Cardiac muscle cell (in vitro differentiated cells and primary cell): ENCODE measurements at regions not wholly inside any gene's neighbourhood (a gene's known extent, or its start where the extent isn't known, plus 50 kb on each side); places are given as distances from the start of the nearest gene placed in this dataset.

Source experiments
- DNase-seq, 2 donors: peaks; one replicate each; pipeline versions ENCODE4 v3.0.0 to v3.0.0-alpha.2; 2010 to 2017; ENCODE audit warnings: low read depth in 1 of 2, low spot score in 1 of 2
- H3K27ac ChIP-seq: fragments of 200-600 bp; sonication (generic); 2 replicates; pipeline ENCODE4 v1.5.1; 2016
- H3K27me3 ChIP-seq: fragments of 200-600 bp; sonication (generic); 2 replicates; pipeline ENCODE4 v1.6.0; 2016; ENCODE audit warnings: control low read depth
- H3K36me3 ChIP-seq: fragments of 200-600 bp; sonication (generic); 2 replicates; pipeline ENCODE4 v1.5.1; 2016; ENCODE audit warnings: control low read depth
- H3K4me1 ChIP-seq: fragments of 200-600 bp; sonication (generic); 2 replicates; pipeline ENCODE4 v1.8.1; 2017; ENCODE audit warnings: low read depth, mild to moderate bottlenecking, mixed run types
- H3K4me3 ChIP-seq: fragments of 200-600 bp; sonication (generic); 2 replicates; pipeline ENCODE4 v1.5.1; 2016; ENCODE audit warnings: mild to moderate bottlenecking
- H3K9me3 ChIP-seq: fragments of 200-600 bp; sonication (generic); 2 replicates; pipeline ENCODE4 v1.5.1; 2017; ENCODE audit warnings: low read depth, mild to moderate bottlenecking, control low read depth
- TF ChIP-seq, protein P1 (sequence below): IDR thresholded peaks from 2 replicates; pipeline ENCODE4 v1.5.1; 2012; ENCODE audit warnings: low read depth, mild to moderate bottlenecking, low read length

DNA sequence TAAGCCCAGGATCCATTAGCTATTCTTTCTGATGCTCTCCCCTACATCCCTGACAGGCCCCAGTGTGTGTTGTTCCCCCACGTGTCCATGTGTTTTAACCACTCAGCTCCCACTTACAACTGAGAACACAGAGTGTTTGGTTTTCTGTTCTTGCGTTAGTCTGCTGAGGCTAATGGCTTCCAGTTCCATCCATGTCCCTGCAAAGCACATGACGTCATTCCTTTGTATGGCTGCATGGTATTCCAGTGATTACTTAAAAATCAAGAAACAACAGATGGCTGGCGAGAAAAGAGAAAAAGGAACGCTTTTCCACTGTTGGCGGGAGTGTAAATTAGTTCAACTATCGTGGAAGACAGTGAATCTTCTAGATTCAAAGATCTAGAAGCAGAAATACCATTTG lies 556.0 kb downstream of the PTPRC start:
- H3K9me3 ChIP-seq: no peaks in the 10 kb centered on the region
- H3K4me3 ChIP-seq: no peak overlapping the region
- no peak for DNase-seq
- no peak overlapping the region for H3K27ac ChIP-seq
- H3K27me3 ChIP-seq: no peaks in the 10 kb centered on the region
- TF ChIP-seq, protein P1, sequence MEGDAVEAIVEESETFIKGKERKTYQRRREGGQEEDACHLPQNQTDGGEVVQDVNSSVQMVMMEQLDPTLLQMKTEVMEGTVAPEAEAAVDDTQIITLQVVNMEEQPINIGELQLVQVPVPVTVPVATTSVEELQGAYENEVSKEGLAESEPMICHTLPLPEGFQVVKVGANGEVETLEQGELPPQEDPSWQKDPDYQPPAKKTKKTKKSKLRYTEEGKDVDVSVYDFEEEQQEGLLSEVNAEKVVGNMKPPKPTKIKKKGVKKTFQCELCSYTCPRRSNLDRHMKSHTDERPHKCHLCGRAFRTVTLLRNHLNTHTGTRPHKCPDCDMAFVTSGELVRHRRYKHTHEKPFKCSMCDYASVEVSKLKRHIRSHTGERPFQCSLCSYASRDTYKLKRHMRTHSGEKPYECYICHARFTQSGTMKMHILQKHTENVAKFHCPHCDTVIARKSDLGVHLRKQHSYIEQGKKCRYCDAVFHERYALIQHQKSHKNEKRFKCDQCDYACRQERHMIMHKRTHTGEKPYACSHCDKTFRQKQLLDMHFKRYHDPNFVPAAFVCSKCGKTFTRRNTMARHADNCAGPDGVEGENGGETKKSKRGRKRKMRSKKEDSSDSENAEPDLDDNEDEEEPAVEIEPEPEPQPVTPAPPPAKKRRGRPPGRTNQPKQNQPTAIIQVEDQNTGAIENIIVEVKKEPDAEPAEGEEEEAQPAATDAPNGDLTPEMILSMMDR: no peak
- no peaks in the 10 kb centered on the region for H3K4me1 ChIP-seq
- no peaks in the 10 kb centered on the region for H3K36me3 ChIP-seq

- TF ChIP-seq, protein P1: no peak
- no peaks in the 10 kb centered on the region for H3K36me3 ChIP-seq
- H3K27ac ChIP-seq: no peak overlapping the region
- DNase-seq: no peak
- no peaks in the 10 kb centered on the region for H3K9me3 ChIP-seq
- H3K4me1 ChIP-seq: no peaks in the 10 kb centered on the region
- no peaks in the 10 kb centered on the region for H3K27me3 ChIP-seq
- H3K4me3 ChIP-seq: no peak overlapping the region
Observed at GRCh38 chr1:199197695-199198094, 558.9 kb downstream of the PTPRC start.

DNA sequence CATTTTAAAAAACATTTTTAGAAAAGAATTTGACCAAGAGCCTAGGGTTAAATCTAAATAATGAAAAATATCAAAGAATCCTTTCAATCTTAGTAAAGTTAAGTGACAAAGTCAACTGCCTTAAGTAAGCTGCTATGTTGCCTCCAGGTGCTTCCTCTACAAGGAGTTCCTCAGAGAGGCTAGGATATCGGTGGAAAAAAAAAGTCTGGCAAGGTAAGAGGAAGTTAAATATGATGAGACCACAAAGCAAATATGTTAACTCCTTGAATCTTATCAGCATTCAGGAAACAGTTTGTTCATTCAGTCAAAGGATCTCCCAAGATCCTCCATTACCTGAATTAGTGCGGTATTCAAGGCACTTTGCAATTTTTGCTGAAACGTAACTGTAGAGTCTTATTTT lies 563.5 kb downstream of the PTPRC start:
- H3K4me1 ChIP-seq: no peaks in the 10 kb centered on the region
- H3K4me3 ChIP-seq: no peak overlapping the region
- no peak for DNase-seq
- H3K27me3 ChIP-seq: no peaks in the 10 kb centered on the region
- no peaks in the 10 kb centered on the region for H3K9me3 ChIP-seq
- H3K27ac ChIP-seq: no peak overlapping the region
- TF ChIP-seq, protein P1: no peak
- H3K36me3 ChIP-seq: no peaks in the 10 kb centered on the region

DNA sequence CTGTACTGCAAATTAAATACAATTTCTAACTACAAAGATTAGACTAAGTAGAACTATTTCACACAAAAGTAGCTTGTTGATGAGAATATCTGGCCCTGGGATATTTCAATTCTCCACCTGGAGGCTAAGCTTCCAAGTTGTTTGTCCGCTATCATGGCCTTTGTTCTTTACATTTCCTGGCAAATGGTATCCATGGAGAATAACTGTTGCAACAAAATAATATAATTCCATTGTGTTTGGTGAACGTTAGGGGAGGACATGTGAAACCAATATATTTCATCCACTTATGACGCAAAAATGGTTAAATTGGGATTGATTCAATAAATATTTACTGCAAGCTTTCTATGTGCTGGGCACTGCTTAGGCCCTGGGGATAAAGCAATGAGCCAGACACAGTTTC lies 565.4 kb downstream of the PTPRC start:
- Histone ChIP-seq H3K27ac (no peak overlapping the region), H3K36me3 (no peaks in the 10 kb centered on the region)

DNA sequence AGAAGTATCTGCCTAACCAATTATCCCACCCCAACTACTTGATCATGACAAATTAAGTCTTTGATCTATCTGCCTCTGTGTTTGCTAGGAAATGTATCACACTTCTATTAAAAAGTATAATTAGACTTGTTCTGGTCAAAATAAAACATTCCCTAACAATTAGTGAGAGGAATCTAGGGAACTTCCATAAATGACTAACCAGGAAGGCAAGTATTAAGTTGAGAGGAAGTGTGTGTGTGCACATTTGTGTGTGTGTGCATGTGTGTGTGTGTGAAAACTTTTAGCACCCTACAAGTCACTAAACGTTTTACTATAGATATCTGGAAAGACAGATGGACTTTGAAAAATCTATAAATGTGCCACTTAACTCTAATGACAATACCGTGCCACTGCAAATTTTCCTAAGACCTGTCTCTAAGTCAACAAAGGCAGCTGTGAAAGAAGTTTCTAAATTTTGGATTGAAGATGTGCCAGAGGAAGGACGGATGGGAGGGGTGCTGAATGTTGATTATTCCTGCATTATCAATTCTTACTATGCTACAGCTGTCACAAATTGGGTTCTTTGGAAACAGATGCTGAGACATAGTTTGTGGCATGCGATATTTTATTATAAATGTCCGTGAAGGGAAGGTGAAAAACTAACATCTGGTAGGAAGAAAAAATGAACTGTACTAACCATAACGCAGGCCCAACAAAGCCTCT lies 567.1 kb downstream of the PTPRC start:
- TF ChIP-seq, protein P1: no peak
- Histone ChIP-seq H3K4me3 (no peak overlapping the region), H3K27me3 (no peaks in the 10 kb centered on the region), H3K9me3 (no peaks in the 10 kb centered on the region), H3K27ac (no peak overlapping the region), H3K36me3 (no peaks in the 10 kb centered on the region), H3K4me1 (no peaks in the 10 kb centered on the region)
- DNase-seq: no peak

More for the DNA sequence above, 565.4 kb downstream of the PTPRC start:
- H3K4me1 ChIP-seq: no peaks in the 10 kb centered on the region
- H3K27me3 ChIP-seq: no peaks in the 10 kb centered on the region
- no peaks in the 10 kb centered on the region for H3K9me3 ChIP-seq
- DNase-seq: no peak
- TF ChIP-seq, protein P1: no peak
- H3K4me3 ChIP-seq: no peak overlapping the region
